Esophagus muscularis mucosa (tissue), 4 donors: ENCODE measurements at regions not wholly inside any gene's neighbourhood (a gene's known extent, or its start where the extent isn't known, plus 50 kb on each side); places are given as distances from the start of the nearest gene placed in this dataset.

Experiments
- DNase-seq: peaks from one replicate; pipeline ENCODE4 v3.0.0-alpha.2; 2017; ENCODE audit errors: extremely low spot score
- H3K27ac ChIP-seq, 4 donors: fragments of 200-600 bp; sonication (generic); replicated peaks in 1 of 4; 1 replicate in 3 of 4; 2 replicates in 1 of 4; pipeline ENCODE4 v1.5.1; 2016 to 2019; ENCODE audit warnings: mild to moderate bottlenecking in 1 of 4
- H3K27me3 ChIP-seq, 4 donors: fragments of 200-600 bp; sonication (generic); one replicate each; pipeline versions ENCODE4 v1.5.1 to v1.6.0; 2016 to 2019
- H3K36me3 ChIP-seq, 4 donors: fragments of 200-600 bp; sonication (generic); one replicate each; pipeline ENCODE4 v1.5.1; 2016 to 2019
- H3K4me1 ChIP-seq, 4 donors: fragments of 200-600 bp; sonication (generic); one replicate each; pipeline ENCODE4 v1.5.1; 2016 to 2019
- H3K4me3 ChIP-seq, 4 donors: fragments of 200-600 bp; sonication (generic); 1 replicate in 2 of 4; 2 replicates in 2 of 4; pipeline ENCODE4 v1.5.1; 2016 to 2019; ENCODE audit warnings: mild to moderate bottlenecking in 4 of 4, moderate library complexity in 1 of 4
- H3K9me3 ChIP-seq, 4 donors: fragments of 200-600 bp; sonication (generic); 1 replicate in 3 of 4; 2 replicates in 1 of 4; pipeline ENCODE4 v1.5.1; 2016 to 2019
- EP300 ChIP-seq: sonication (generic); formaldehyde crosslinking; IDR thresholded peaks from one replicate; pipeline ENCODE4 v1.6.1; 2017; ENCODE audit warnings: antibody characterized with exemption
- POLR2A ChIP-seq: fragments of 450-650 bp; IDR thresholded peaks from one replicate; pipeline ENCODE4 v1.6.1; 2017; ENCODE audit warnings: antibody characterized with exemption, moderate library complexity, mild to moderate bottlenecking, low read depth
- POLR2AphosphoS5 ChIP-seq, 2 donors: sonication (generic); formaldehyde crosslinking; IDR thresholded peaks; one replicate each; pipeline ENCODE4 v1.6.1; 2017; ENCODE audit warnings: antibody characterized with exemption in 2 of 2
- WGBS: methylation state at CpG from one replicate; pipeline ENCODE4 v1.1.5; 2018; 5-methylcytosine and 5-hydroxymethylcytosine counted together
- intact Hi-C: fragments of 100-400 bp; cut with DNase I; formaldehyde crosslinking; loops from one replicate; pipeline ENCODE4 v1.15.1; 2023
- TF ChIP-seq, protein P1 (sequence below), 3 experiments: fragments of 200-600 bp in 2 of 3; fragments of 450-650 bp in 1 of 3; sonication (generic) in 2 of 3; IDR thresholded peaks; one replicate each; pipeline ENCODE4 v1.5.1; 2017 to 2019; ENCODE audit warnings: antibody characterized with exemption in 3 of 3, mild to moderate bottlenecking in 2 of 3, moderate library complexity in 1 of 3

GRCh38 chr15:91586560-91586959, 266.9 kb upstream of the SLCO3A1 start:
- H3K4me1 ChIP-seq: no peaks in the 10 kb centered on the region
- TF ChIP-seq, protein P1, sequence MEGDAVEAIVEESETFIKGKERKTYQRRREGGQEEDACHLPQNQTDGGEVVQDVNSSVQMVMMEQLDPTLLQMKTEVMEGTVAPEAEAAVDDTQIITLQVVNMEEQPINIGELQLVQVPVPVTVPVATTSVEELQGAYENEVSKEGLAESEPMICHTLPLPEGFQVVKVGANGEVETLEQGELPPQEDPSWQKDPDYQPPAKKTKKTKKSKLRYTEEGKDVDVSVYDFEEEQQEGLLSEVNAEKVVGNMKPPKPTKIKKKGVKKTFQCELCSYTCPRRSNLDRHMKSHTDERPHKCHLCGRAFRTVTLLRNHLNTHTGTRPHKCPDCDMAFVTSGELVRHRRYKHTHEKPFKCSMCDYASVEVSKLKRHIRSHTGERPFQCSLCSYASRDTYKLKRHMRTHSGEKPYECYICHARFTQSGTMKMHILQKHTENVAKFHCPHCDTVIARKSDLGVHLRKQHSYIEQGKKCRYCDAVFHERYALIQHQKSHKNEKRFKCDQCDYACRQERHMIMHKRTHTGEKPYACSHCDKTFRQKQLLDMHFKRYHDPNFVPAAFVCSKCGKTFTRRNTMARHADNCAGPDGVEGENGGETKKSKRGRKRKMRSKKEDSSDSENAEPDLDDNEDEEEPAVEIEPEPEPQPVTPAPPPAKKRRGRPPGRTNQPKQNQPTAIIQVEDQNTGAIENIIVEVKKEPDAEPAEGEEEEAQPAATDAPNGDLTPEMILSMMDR (IDR thresholded peaks at IDR 0.05): no peak
- DNase-seq: no peak
- no peaks in the 10 kb centered on the region for H3K9me3 ChIP-seq
- peaks cover 0 to 3% (median 0%) of the 10 kb centered on the region in 4 donors for H3K27me3 ChIP-seq
- 79% methylated on average over 4 of the region's 4 CpGs for WGBS
- H3K4me3 ChIP-seq: no peak overlapping the region
- H3K36me3 ChIP-seq: no peaks in the 10 kb centered on the region
- intact Hi-C loops: no loop called here
- H3K27ac ChIP-seq: no peak overlapping the region

DNA sequence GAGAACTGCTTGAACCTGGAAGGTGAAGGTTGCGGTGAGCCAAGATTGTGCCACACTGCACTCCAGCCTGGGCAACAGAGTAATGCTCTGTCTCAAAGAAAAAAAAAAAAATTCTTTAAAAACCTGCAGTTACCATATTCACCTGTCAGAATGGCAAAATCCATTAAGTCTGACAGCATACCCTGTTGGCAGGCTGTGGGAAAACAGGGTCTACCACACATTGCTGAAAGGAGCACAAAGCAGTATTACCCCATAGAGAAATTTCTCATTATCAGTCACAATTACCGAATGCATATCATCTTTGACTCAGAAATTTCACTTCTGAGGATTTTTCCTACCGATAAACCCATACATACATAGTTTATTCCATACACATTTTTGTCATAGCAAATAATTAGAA, 264.1 kb upstream of the SLCO3A1 start:
- Histone ChIP-seq H3K4me3 (no peak overlapping the region), H3K4me1 (no peaks in the 10 kb centered on the region), H3K27me3 (peaks cover 0 to 3% (median 0%) of the 10 kb centered on the region in 4 donors), H3K27ac (no peak overlapping the region), H3K9me3 (no peaks in the 10 kb centered on the region), H3K36me3 (no peaks in the 10 kb centered on the region)
- 87% methylated on average over 3 of the region's 3 CpGs for WGBS
- TF ChIP-seq EP300: no peak
- TF ChIP-seq POLR2A: no peak
- no peak for TF ChIP-seq POLR2AphosphoS5 (IDR thresholded peaks at IDR 0.05)
- TF ChIP-seq, protein P1 (IDR thresholded peaks at IDR 0.05): no peak
- intact Hi-C loops: no loop called here
- no peak for DNase-seq

- H3K27me3 ChIP-seq: no peaks in the 10 kb centered on the region
- WGBS: 72% methylated on average over 2 of the region's 2 CpGs
- H3K36me3 ChIP-seq: no peaks in the 10 kb centered on the region
- no peak overlapping the region for H3K4me3 ChIP-seq
- H3K4me1 ChIP-seq: no peaks in the 10 kb centered on the region
- H3K27ac ChIP-seq: no peak overlapping the region
- DNase-seq: no peak
- no peaks in the 10 kb centered on the region for H3K9me3 ChIP-seq
- intact Hi-C loops: no loop called here
- TF ChIP-seq EP300: no peak
- no peak for TF ChIP-seq POLR2A
- TF ChIP-seq, protein P1 (IDR thresholded peaks at IDR 0.05): no peak
- TF ChIP-seq POLR2AphosphoS5 (IDR thresholded peaks at IDR 0.05): no peak
These were observed 260.9 kb upstream of the SLCO3A1 start for GRCh38 chr15:91592567-91592966.

- Histone ChIP-seq H3K36me3 (no peaks in the 10 kb centered on the region), H3K27me3 (peaks cover 0 to 3% (median 0%) of the 10 kb centered on the region in 4 donors), H3K4me1 (no peaks in the 10 kb centered on the region), H3K4me3 (no peak overlapping the region), H3K27ac (no peak overlapping the region), H3K9me3 (no peaks in the 10 kb centered on the region)
- intact Hi-C loops: no loop called here
- TF ChIP-seq EP300 (no peak), POLR2AphosphoS5 (IDR thresholded peaks at IDR 0.05) (no peak), POLR2A (no peak)
- TF ChIP-seq, protein P1 (IDR thresholded peaks at IDR 0.05): no peak
- no peak for DNase-seq
These were observed 260.4 kb upstream of the SLCO3A1 start for GRCh38 chr15:91593067-91593466.

DNA sequence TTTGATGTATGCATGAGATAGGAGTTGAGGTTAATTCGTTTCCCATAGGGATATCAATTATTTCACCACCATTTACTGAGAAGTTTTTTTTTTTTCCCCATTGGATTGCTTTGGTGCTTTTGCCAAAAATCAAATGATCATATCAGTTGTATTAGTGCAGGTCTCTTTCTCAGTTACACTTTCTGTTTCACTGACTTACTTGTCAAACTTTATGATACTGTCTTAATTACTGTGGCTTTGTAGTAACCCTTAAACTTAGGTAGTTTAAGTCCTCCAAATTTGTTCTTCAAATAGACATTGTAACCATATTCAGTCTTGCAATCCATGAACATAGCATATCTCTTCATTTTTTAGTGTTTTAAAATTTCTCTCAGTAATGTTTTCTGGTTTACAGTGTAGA, 259.9 kb upstream of the SLCO3A1 start:
- no peaks in the 10 kb centered on the region for H3K9me3 ChIP-seq
- H3K4me3 ChIP-seq: no peak overlapping the region
- 79% methylated on average over 1 of the region's 1 CpG for WGBS
- intact Hi-C loops: no loop called here
- H3K27ac ChIP-seq: no peak overlapping the region
- TF ChIP-seq POLR2AphosphoS5 (IDR thresholded peaks at IDR 0.05) (no peak), EP300 (no peak)
- no peak for DNase-seq
- H3K27me3 ChIP-seq: peaks cover 0 to 4% (median 0%) of the 10 kb centered on the region in 4 donors
- H3K36me3 ChIP-seq: no peaks in the 10 kb centered on the region
- no peaks in the 10 kb centered on the region for H3K4me1 ChIP-seq
